IMR-90 (cell line): ENCODE measurements at regions not wholly inside any gene's neighbourhood (a gene's known extent, or its start where the extent isn't known, plus 50 kb on each side); places are given as distances from the start of the nearest gene placed in this dataset.

Experiments
- ATAC-seq: fragments of 200-7000 bp; cut with Tn5 transposase; 2 replicates; pipeline ENCODE4 v1.9.1; 2020; ENCODE audit warnings: low read depth, mild to moderate bottlenecking, moderate library complexity
- BruUV-seq: library from RNA; stranded (reverse); fragments of 400-500 nt; replicated peaks from 2 replicates; lab custom pipeline; 2021; lab: Mats Ljungman, UMichigan
- CTCF ChIA-PET: fragments of 300-600 bp; formaldehyde crosslinking; extraction: SDS; loops from one replicate; lab custom pipeline; 2021; ENCODE audit warnings: antibody characterized with exemption; lab: Yijun Ruan, JAX
- POLR2A ChIA-PET: fragments of 300-600 bp; sonication (Branson Sonifier 250); formaldehyde crosslinking; loops from one replicate; lab custom pipeline; 2022; ENCODE audit warnings: antibody characterized with exemption; ENCODE audit not compliant: unreplicated experiment; lab: Charles Lee
- DNase-seq: peaks from one replicate; pipeline ENCODE4 v3.0.0; 2013
- H2AFZ ChIP-seq: replicated peaks from 2 replicates; pipeline ENCODE3; 2013; ENCODE audit warnings: low read length, mild to moderate bottlenecking; ENCODE audit not compliant: poor library complexity
- H2AK5ac ChIP-seq: 2 replicates; pipeline ENCODE4 v1.6.1; 2013; ENCODE audit warnings: low read depth, low read length, inconsistent platforms
- H2AK9ac ChIP-seq: replicated peaks from 2 replicates; pipeline ENCODE3; 2013; ENCODE audit warnings: mild to moderate bottlenecking, low read depth, low read length, moderate library complexity; ENCODE audit not compliant: poor library complexity
- H2BK120ac ChIP-seq: 2 replicates; pipeline ENCODE4 v1.6.1; 2013; ENCODE audit warnings: low read depth, low read length, inconsistent platforms
- H2BK15ac ChIP-seq: 3 replicates; pipeline ENCODE4 v1.6.1; 2013; ENCODE audit warnings: low read depth, low read length, inconsistent platforms
- H2BK20ac ChIP-seq: 2 replicates; pipeline ENCODE4 v1.6.1; 2013; ENCODE audit warnings: low read depth, mild to moderate bottlenecking, inconsistent platforms, low read length, moderate library complexity
- H2BK5ac ChIP-seq: 2 replicates; pipeline ENCODE4 v1.6.1; 2013; ENCODE audit warnings: mild to moderate bottlenecking, low read depth, low read length, inconsistent platforms; ENCODE audit not compliant: poor library complexity, severe bottlenecking
- H3K14ac ChIP-seq: replicated peaks from 2 replicates; pipeline ENCODE4 v1.6.1; 2013; ENCODE audit warnings: low read depth, low read length, inconsistent platforms
- H3K18ac ChIP-seq: 2 replicates; pipeline ENCODE4 v1.6.1; 2013; ENCODE audit warnings: low read depth, low read length, control low read depth
- H3K23ac ChIP-seq: 2 replicates; pipeline ENCODE4 v1.6.1; 2013; ENCODE audit warnings: low read depth, low read length, inconsistent platforms
- H3K27ac ChIP-seq: 2 replicates; pipeline ENCODE4 v1.5.1; 2013; ENCODE audit warnings: mild to moderate bottlenecking, control low read depth, low read length; ENCODE audit not compliant: insufficient read depth
- H3K27me3 ChIP-seq: 2 replicates; pipeline ENCODE4 v1.6.1; 2013; ENCODE audit warnings: low read length; ENCODE audit not compliant: control insufficient read depth, insufficient read depth
- H3K36me3 ChIP-seq: 2 replicates; pipeline ENCODE4 v1.6.1; 2013; ENCODE audit warnings: low read length, mixed read lengths; ENCODE audit not compliant: control insufficient read depth, insufficient read depth
- H3K4ac ChIP-seq: 2 replicates; pipeline ENCODE4 v1.6.1; 2013; ENCODE audit warnings: low read depth, low read length, inconsistent platforms
- H3K4me1 ChIP-seq: 2 replicates; pipeline ENCODE4 v1.6.1; 2013; ENCODE audit warnings: low read length, mixed read lengths; ENCODE audit not compliant: control insufficient read depth, insufficient read depth
- H3K4me2 ChIP-seq: 2 replicates; pipeline ENCODE4 v1.6.1; 2013; ENCODE audit warnings: low read depth, mild to moderate bottlenecking, control low read depth, low read length, moderate library complexity
- H3K4me3 ChIP-seq: 2 replicates; pipeline ENCODE4 v1.5.1; 2013; ENCODE audit warnings: low read depth, mild to moderate bottlenecking, control low read depth, low read length, moderate library complexity; ENCODE audit not compliant: insufficient read depth
- H3K56ac ChIP-seq: 2 replicates; pipeline ENCODE4 v1.6.1; 2013; ENCODE audit warnings: low read length, inconsistent platforms; ENCODE audit not compliant: insufficient read depth; ENCODE audit errors: extremely low read depth
- H3K79me1 ChIP-seq, 2 experiments: 2 replicates each; pipeline ENCODE4 v1.6.1; 2013; ENCODE audit warnings: low read length in 2 of 2, inconsistent platforms in 1 of 2, low read depth in 1 of 2
- H3K9ac ChIP-seq: 2 replicates; pipeline ENCODE4 v1.6.1; 2013; ENCODE audit warnings: low read depth, low read length, control low read depth
- H3K9me1 ChIP-seq: 2 replicates; pipeline ENCODE4 v1.6.1; 2013; ENCODE audit warnings: low read length, inconsistent platforms; ENCODE audit not compliant: insufficient read depth
- H3K9me3 ChIP-seq: 2 replicates; pipeline ENCODE4 v1.6.1; 2013; ENCODE audit warnings: low read length; ENCODE audit not compliant: control insufficient read depth, insufficient read depth
- H4K20me1 ChIP-seq: 2 replicates; pipeline ENCODE4 v1.6.1; 2013; ENCODE audit warnings: low read length, inconsistent platforms; ENCODE audit not compliant: insufficient read depth
- H4K5ac ChIP-seq: 2 replicates; pipeline ENCODE4 v1.6.1; 2013; ENCODE audit warnings: mild to moderate bottlenecking, low read depth, low read length, control low read depth
- H4K8ac ChIP-seq, 2 experiments: 2 replicates each; pipeline ENCODE4 v1.6.1; 2013; ENCODE audit warnings: low read depth in 2 of 2, low read length in 2 of 2, control low read depth in 1 of 2, inconsistent platforms in 1 of 2
- H4K91ac ChIP-seq: 2 replicates; pipeline ENCODE4 v1.6.1; 2013; ENCODE audit warnings: low read depth, low read length, inconsistent platforms; ENCODE audit not compliant: insufficient read depth
- BHLHE40 ChIP-seq: fragments of 150-350 bp; IDR thresholded peaks from 2 replicates; pipeline ENCODE4 v1.6.1; 2016; ENCODE audit warnings: mild to moderate bottlenecking, low read depth, low read length
- CHD1 ChIP-seq: IDR thresholded peaks from 2 replicates; pipeline ENCODE4 v1.6.1; 2012; ENCODE audit warnings: low read depth, low read length, improper control_type of control experiment
- FOS ChIP-seq: fragments of 150-350 bp; IDR thresholded peaks from 2 replicates; pipeline ENCODE4 v1.6.1; 2016; ENCODE audit warnings: low read depth, low read length
- MAFK ChIP-seq: IDR thresholded peaks from 2 replicates; pipeline ENCODE4 v1.6.1; 2012; ENCODE audit warnings: low read depth, low read length, improper control_type of control experiment
- MAZ ChIP-seq: IDR thresholded peaks from 2 replicates; pipeline ENCODE4 v1.6.1; 2012; ENCODE audit warnings: low read depth, mild to moderate bottlenecking, low read length, improper control_type of control experiment, moderate library complexity, borderline replicate concordance
- MXI1 ChIP-seq: IDR thresholded peaks from 2 replicates; pipeline ENCODE4 v1.6.1; 2012; ENCODE audit warnings: low read depth, mild to moderate bottlenecking, low read length, moderate library complexity, borderline replicate concordance
- NFE2L2 ChIP-seq: fragments of 150-350 bp; IDR thresholded peaks from 2 replicates; pipeline ENCODE4 v1.6.1; 2016; ENCODE audit warnings: low read depth, mild to moderate bottlenecking, low read length
- POLR2A ChIP-seq: IDR thresholded peaks from 2 replicates; pipeline ENCODE4 v1.6.1; 2012; ENCODE audit warnings: mild to moderate bottlenecking, low read depth, low read length
- RAD21 ChIP-seq: IDR thresholded peaks from 2 replicates; pipeline ENCODE4 v1.6.1; 2012; ENCODE audit warnings: low read length, improper control_type of control experiment
- RCOR1 ChIP-seq: IDR thresholded peaks from 2 replicates; pipeline ENCODE4 v1.6.1; 2012; ENCODE audit warnings: mild to moderate bottlenecking, low read length, improper control_type of control experiment; ENCODE audit not compliant: insufficient replicate concordance
- SMC3 ChIP-seq: fragments of 150-350 bp; IDR thresholded peaks from 2 replicates; pipeline ENCODE4 v1.6.1; 2016; ENCODE audit warnings: low read depth, mild to moderate bottlenecking, antibody characterized with exemption, low read length, moderate library complexity
- WGBS, 2 experiments: methylation state at CpG; one replicate each; pipeline versions ENCODE4 v1.1.5 to v1.1.7; 2013; ENCODE audit warnings: missing lambda C conversion rate in 2 of 2; ENCODE audit not compliant: insufficient read length in 1 of 2; ENCODE audit errors: extremely low coverage in 2 of 2; 5-methylcytosine and 5-hydroxymethylcytosine counted together
- dilution Hi-C: fragments of 300-500 bp; cut with HindIII; formaldehyde crosslinking; loops from one replicate; pipeline ENCODE4 v1.14.3; 2018; ENCODE audit warnings: low sequenced_read_pairs; ENCODE audit not compliant: unreplicated experiment
- in situ Hi-C: fragments of 300-500 bp; cut with MboI; formaldehyde crosslinking; loops from 3 replicates; pipeline ENCODE4 v1.14.3; 2019; ENCODE audit warnings: low sequenced_read_pairs, inconsistent platforms, mixed read lengths
- intact Hi-C: fragments of 100-400 bp; cut with micrococcal nuclease; formaldehyde crosslinking; loops from 2 replicates; pipeline ENCODE4 v1.10.0; 2022
- TF ChIP-seq, protein P1 (sequence below): conservative IDR thresholded peaks from 2 replicates; pipeline ENCODE4 v1.5.1; 2012; ENCODE audit warnings: mild to moderate bottlenecking, low read depth, low read length, improper control_type of control experiment
- TF ChIP-seq, protein P2 (sequence below): fragments of 150-350 bp; IDR thresholded peaks from 2 replicates; pipeline ENCODE4 v1.6.1; 2016; ENCODE audit warnings: low read depth, mild to moderate bottlenecking, low read length, moderate library complexity, borderline replicate concordance

DNA sequence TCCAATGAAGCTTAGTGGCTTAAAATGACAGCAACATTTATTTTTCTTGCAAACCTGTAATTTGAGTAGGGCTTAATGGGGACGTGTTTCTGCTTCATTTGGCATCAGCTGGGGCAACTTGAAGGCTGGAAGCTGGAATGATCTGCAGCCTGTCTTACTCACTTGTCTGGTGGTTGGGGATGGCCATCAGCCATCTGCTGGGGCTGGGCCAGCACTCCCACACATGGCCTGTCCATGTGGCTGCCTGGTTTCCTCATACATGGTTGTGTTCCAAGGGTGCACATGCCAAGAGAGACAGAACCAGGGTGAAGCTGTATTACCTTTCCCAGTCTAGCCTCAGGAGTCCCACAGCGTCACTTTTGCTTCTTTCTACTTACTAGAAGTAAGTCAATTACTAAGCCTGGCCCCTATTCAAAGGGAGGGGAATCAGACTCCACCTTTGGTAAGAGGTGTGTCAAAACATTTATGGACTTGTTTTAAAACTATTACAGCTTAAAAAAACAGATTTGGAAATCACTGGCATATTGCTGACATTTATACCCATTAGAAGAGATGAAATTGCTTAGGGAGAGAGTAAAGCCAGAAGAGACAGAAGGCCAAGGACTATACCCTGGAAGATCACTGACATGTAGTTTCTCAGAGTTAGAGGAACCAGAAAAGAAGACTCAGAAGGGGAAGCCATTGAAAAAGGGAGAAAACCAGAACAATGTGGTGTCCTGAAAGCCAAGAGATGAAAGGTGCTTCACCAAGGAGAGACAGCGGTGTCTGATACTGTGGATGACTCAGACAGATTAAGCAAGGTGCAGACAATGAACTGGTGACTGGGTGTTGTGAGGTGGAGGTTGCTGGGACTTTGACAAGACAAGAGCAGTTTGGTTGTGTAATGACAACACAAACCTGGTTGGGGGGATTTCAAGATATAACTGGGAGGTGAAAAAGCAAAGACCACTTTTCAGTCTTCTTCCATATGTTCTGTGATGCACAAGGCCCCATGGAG, 345.2 kb downstream of the GJA1 start:
- H3K79me1 ChIP-seq = no peaks in the 10 kb centered on the region
- peak overlapping the region; percentile 80 for H3K18ac ChIP-seq
- H2BK120ac ChIP-seq = peak overlapping the region; percentile 77
- H2BK5ac ChIP-seq = peak overlapping the region; percentile 29
- peak overlapping the region; percentile 44 for H2AFZ ChIP-seq
- H3K36me3 ChIP-seq = no peaks in the 10 kb centered on the region
- H2AK5ac ChIP-seq = peak overlapping the region; percentile 65
- H2BK20ac ChIP-seq = peak overlapping the region; percentile 84; the same call in 1 of the 2 replicates
- peak overlapping the region; percentile 73 for H2AK9ac ChIP-seq
- intact Hi-C loops = no loop called here
- peaks cover 8% of the 10 kb centered on the region for H3K4me1 ChIP-seq
- H4K91ac ChIP-seq = peak overlapping the region; percentile 58
- H3K14ac ChIP-seq = peak overlapping the region; percentile 56
- H3K56ac ChIP-seq = no peak overlapping the region
- H3K9me3 ChIP-seq = no peaks in the 10 kb centered on the region; the same call in 1 of the 2 replicates
- no peak overlapping the region for H3K23ac ChIP-seq
- no peaks in the 10 kb centered on the region for H3K9me1 ChIP-seq
- DNase-seq (peak; percentile 92), ATAC-seq (peak; percentile 89)
- H3K27ac ChIP-seq = peak overlapping the region; percentile 31
- H3K4me2 ChIP-seq = no peak overlapping the region
- peak overlapping the region; percentile 46 for H2BK15ac ChIP-seq
- no peaks in the 10 kb centered on the region for H4K20me1 ChIP-seq
- ChIA-PET CTCF (no interaction called here), POLR2A (no interaction called here)
- peak overlapping the region; percentile 11 to 28; a peak in 2 of 4 replicates for H4K8ac ChIP-seq
- no peak overlapping the region for H3K9ac ChIP-seq
- whole genome bisulfite sequencing, 2 experiments = 50% methylated on average over 2 of the region's 3 CpGs; no CpG with 5 or more reads in 1 of the 2 experiments
- H3K4ac ChIP-seq = peak overlapping the region; percentile 61
- in situ Hi-C loops = no loop called here
- peak overlapping the region; percentile 47 for H4K5ac ChIP-seq
- no TSS peak for BruUV-seq
- no peaks in the 10 kb centered on the region for H3K27me3 ChIP-seq
- H3K4me3 ChIP-seq = no peak overlapping the region
- dilution Hi-C loops = no loop called here
- TF ChIP-seq, protein P1, sequence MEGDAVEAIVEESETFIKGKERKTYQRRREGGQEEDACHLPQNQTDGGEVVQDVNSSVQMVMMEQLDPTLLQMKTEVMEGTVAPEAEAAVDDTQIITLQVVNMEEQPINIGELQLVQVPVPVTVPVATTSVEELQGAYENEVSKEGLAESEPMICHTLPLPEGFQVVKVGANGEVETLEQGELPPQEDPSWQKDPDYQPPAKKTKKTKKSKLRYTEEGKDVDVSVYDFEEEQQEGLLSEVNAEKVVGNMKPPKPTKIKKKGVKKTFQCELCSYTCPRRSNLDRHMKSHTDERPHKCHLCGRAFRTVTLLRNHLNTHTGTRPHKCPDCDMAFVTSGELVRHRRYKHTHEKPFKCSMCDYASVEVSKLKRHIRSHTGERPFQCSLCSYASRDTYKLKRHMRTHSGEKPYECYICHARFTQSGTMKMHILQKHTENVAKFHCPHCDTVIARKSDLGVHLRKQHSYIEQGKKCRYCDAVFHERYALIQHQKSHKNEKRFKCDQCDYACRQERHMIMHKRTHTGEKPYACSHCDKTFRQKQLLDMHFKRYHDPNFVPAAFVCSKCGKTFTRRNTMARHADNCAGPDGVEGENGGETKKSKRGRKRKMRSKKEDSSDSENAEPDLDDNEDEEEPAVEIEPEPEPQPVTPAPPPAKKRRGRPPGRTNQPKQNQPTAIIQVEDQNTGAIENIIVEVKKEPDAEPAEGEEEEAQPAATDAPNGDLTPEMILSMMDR = no peak
- TF ChIP-seq MAZ = no peak
- 0 out of 2 replicates have a peak, but pooled peaks have one; percentile 36 for TF ChIP-seq FOS
- peak; percentile 31 for TF ChIP-seq RCOR1
- TF ChIP-seq BHLHE40 = no peak; the same call in 1 of the 2 replicates
- no peak for TF ChIP-seq MAFK
- no peak for TF ChIP-seq SMC3
- TF ChIP-seq MXI1 = peak; percentile 89; the same call in 1 of the 2 replicates
- TF ChIP-seq CHD1 = no peak
- TF ChIP-seq, protein P2, sequence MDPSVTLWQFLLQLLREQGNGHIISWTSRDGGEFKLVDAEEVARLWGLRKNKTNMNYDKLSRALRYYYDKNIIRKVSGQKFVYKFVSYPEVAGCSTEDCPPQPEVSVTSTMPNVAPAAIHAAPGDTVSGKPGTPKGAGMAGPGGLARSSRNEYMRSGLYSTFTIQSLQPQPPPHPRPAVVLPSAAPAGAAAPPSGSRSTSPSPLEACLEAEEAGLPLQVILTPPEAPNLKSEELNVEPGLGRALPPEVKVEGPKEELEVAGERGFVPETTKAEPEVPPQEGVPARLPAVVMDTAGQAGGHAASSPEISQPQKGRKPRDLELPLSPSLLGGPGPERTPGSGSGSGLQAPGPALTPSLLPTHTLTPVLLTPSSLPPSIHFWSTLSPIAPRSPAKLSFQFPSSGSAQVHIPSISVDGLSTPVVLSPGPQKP = no peak
- TF ChIP-seq NFE2L2 = no peak
- TF ChIP-seq POLR2A = no peak
- no peak for TF ChIP-seq RAD21
